CD4-positive, alpha-beta T cell treated with Interleukin-21 for 1 hour (primary cell): ENCODE measurements at regions not wholly inside any gene's neighbourhood (a gene's known extent, or its start where the extent isn't known, plus 50 kb on each side); places are given as distances from the start of the nearest gene placed in this dataset.

Experiments
- DNase-seq: peaks from one replicate; pipeline ENCODE4 v3.0.0-alpha.2; 2020

DNA sequence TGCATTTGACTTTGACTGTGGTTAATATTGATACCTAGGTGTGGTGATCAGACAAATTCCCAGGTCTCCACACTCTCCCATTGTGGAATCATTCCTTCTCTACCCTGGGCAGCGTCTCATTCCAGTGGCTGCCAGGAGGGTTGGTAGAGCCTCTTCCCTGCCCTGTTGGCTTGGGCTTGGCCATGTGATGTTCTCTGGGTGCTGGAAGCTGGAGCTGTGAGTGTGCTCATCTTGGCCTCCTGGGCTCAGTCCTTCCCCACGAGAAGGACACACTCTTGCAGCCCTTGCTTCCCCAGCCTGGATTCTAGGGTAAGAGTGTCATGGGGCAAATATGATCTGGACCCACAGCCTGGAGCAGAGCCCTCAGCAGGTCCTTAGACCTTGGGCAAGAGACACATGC lies 167.2 kb upstream of the IRX4 start:
- DNase-seq, result no peak

DNA sequence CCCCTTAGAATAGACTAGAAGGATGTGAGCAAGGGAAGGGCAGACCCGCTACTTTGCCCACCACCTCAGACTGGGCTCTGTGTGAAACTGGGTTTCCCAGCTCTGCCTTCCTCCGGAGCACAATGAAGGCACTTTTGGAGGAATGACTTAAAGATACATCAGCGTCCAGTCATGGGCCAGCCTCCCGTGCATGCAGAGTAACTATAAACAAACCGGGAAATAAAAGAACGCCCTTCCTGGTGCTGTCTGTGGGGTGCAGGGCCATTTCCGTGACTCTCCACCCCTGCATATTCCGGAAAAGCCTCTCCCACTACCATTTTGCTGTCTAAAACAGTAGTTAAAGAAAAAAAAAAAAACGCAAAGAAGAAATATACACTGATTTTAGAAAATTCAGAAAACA lies 165.9 kb upstream of the IRX4 start:
- DNase-seq, result no peak

DNA sequence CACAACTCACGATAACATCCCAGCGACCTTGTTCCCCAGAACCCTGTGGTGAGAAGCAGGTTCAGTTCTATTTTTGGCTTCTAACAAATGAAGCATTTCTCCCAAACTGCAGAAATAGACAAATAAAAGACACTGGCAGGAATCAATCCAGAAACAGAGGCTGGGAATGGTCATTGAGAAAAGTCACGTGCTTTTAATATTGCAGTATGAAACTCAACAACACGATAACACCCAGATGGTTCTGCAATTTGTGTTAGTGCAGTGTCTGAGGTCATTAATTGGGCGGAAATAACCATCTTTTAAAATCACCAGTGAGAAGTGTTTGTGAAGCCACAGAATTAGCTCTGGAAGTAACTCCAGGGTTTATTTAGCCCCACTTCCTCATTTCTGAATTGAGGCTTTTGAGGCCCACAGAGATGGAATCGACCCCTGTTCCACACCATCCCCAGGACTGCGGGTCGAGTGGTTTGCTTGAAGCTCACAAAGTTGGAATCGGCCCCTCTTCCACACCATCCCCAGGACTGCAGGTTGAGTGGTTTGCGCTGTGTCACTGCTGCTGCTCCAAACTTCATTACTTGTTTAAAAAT lies 164.7 kb upstream of the IRX4 start:
- DNase-seq, result no peak

GRCh38 chr5:2044041-2044440 lies 161.3 kb upstream of the IRX4 start:
- no peak for DNase-seq

- DNase-seq, result no peak
Observed at GRCh38 chr5:2039180-2039531, 156.4 kb upstream of the IRX4 start.

DNA sequence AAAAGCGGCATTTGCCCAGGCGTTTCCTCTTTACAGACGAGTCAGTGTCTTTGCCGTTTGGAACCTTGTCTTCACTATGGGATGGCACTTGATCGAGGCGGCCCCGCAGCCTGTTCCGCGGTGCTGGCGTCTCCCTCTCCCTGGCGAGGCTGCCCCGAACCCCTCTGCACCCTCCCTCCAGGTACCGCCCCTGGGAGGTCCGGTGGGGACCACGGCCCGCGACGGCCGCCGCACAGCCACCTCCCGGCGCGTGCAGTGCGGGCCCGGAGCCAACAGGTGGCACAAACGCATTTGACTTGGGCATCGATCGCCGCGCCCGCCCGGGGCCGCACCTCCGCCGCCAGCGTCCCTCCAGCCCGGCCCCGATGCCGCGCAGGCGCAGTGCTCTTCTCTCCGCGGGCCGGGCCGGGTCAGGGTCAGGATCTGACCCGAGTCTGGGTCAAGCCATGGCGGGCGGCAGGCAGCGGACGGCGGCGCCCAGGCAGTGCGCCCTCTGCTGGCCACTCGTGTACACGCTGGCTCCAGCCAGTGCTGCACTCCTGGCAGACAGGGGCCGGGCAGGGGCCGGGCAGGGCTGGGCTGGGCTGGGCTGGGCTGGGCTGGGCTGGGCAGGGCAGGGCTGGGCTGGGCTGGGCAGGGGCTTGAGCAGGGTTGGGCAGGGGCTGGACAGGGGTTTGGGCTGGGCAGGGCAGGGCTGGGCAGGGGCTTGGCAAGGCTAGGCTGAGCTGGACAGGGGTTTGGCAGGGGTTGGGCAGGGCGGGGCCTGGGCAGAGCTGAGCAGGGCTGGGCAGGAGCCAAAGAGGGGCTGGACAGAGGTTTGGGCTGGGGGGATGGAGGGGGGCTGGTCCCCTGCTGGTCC lies 155.8 kb upstream of the IRX4 start:
- peak; percentile 40 for DNase-seq

DNA sequence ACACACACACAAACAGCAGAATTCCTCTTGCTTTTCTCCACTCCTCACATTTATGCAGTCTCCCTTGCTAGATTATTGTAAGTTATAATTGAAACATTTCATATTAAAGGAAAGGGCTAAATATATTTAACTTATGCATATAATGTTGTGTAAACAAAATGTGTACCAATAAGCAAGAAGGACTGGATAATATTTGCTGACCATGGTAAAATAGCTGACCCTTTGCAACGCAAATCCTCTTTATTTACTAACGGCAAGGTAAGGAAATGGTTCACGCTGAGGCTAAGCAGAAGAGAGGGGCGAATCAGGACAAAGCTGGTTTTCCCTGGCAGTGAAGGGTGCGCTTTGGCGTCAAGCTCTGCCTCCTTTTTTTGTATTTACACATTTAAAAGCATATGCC lies 154.2 kb upstream of the IRX4 start:
- DNase-seq, result no peak

- no peak for DNase-seq
Observed at GRCh38 chr5:2032432-2032831, 149.7 kb upstream of the IRX4 start.

DNA sequence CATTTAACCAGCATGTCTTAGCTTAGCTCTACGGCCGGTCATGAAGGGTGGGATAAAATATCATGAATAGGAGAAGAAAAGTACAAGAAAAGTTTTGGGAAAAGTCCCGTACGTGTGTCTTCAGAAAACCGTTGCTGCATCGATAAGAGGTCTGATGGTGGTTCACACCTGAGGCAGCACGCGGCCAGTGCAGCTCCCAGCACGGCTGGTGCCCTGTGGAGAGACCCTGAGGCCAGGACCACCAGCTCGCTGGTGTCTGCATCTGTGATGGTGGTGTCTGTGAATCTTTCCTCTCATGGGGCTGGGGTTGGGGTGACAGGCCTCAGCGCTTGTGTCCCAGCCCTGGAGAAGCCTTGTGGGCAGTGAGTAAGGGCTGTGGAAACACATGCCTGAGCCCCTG lies 148.9 kb upstream of the IRX4 start:
- no peak for DNase-seq

DNA sequence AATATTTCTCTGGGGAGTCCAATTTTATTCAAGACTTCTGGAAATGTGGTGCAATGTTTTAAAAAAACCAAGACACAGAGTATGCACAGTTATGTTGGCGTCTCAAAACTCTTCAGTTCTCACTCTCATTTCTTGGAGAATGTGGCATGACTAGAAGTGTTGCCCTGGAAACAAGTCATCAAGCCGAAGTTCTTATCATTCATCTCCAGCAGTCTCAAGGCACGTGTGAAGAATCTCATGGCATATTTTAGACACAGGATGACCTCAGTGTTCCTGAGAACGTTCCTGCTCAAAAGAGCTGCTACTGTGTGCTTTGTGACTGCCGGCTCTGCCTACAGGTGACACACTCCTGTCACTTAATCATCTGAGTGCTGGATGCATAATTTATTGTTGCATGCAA lies 147.4 kb upstream of the IRX4 start:
- DNase-seq, result no peak

GRCh38 chr5:2029206-2029605 lies 146.5 kb upstream of the IRX4 start:
- DNase-seq, result no peak

- DNase-seq, result no peak
Observed at GRCh38 chr5:2027790-2028189, 145.1 kb upstream of the IRX4 start.

GRCh38 chr5:2024986-2025721 lies 142.4 kb upstream of the IRX4 start:
- no peak for DNase-seq

DNA sequence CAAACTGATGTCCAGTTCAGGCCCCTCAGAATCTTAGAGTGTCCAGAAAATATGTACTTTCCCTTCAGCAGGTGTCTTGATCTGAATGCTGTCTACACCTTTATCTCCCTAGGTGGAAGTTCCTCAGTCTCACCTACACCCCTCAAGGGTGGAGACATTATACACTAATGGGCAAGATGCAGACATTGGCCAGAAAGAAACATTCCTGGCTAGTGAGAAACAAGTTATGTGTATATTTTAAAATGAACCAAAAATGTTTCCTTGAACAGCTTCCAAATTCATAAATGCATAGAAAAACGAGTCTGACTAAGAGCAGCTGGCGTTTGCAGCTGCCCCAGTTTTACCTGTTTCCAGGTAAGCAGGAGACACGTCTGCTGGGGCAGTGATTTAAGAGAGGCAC lies 140.5 kb upstream of the IRX4 start:
- no peak for DNase-seq

- no peak for DNase-seq
Observed at GRCh38 chr5:2022436-2022835, 139.7 kb upstream of the IRX4 start.

GRCh38 chr5:2021484-2022176 lies 138.9 kb upstream of the IRX4 start:
- no peak for DNase-seq

- no peak for DNase-seq
Observed at GRCh38 chr5:2020730-2021129, 138.0 kb upstream of the IRX4 start.

DNA sequence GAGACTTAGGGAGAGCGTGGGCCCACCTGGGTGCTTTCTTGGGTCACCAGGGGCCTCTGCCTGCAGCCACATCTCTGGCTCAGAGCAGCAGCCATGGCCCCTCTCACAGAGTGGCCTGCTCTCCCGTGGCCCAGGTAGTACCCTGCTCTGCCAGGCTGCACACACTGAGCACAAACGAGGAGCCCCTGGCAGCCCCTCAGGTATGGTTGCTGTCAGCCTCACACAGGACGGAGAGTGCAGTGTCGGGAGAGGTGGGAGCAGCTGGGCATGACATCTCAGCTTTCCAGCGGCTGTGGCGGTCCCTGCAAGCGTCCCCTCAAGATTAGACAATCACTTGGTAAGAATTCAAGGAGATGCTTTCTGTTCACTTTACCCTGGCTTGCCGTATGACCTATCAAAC lies 137.0 kb upstream of the IRX4 start:
- no peak for DNase-seq

DNA sequence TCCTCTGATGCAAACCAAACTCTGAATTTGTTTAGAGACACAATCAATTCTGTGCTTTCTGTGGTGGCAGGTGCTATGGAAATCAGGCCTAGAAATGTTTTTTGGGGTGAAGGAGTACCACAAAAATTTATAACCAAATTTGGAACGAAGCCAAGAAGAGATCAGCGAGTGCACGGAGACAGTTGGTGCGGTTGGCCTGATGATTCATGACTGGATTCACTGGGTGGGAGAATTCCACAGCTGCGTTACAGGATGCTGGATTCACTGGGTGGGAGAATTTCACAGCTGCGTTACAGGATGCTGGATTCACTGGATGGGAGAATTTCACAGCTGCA lies 135.6 kb upstream of the IRX4 start:
- no peak for DNase-seq

GRCh38 chr5:2017540-2018389 lies 135.0 kb upstream of the IRX4 start:
- peak; percentile 23 for DNase-seq

- no peak for DNase-seq
Observed at GRCh38 chr5:2015961-2016360, 133.2 kb upstream of the IRX4 start.

GRCh38 chr5:2015124-2015848 lies 132.6 kb upstream of the IRX4 start:
- DNase-seq, result no peak
